ENCODE measurements at regions not wholly inside any gene's neighbourhood (a gene's known extent, or its start where the extent isn't known, plus 50 kb on each side); places are given as distances from the start of the nearest gene placed in this dataset.

GRCh38 chr9:1591310-1591709 lies 423.8 kb upstream of the SMARCA2 start:
- Histone ChIP-seq H2AFZ (ENCODE audit: low read length) (no peak overlapping the region), H3K36me3 (ENCODE audit: insufficient read depth, low read length) (no peaks in the 10 kb centered on the region), H3K4me3 (ENCODE audit: low read depth, low read length, poor library complexity, severe bottlenecking) (no peak overlapping the region), H3K4me2 (ENCODE audit: low read length) (no peak overlapping the region), H3K9me3 (ENCODE audit: low read length) (no peaks in the 10 kb centered on the region), H3K9me2 (ENCODE audit: insufficient read depth, low read length) (no peaks in the 10 kb centered on the region), H4K20me1 (ENCODE audit: insufficient read depth, low read length) (no peaks in the 10 kb centered on the region), H3K79me2 (ENCODE audit: insufficient read depth, low read depth, low read length) (no peaks in the 10 kb centered on the region), H3K27ac (ENCODE audit: low read depth, low read length, poor library complexity, severe bottlenecking) (no peak overlapping the region), H3K4me1 (ENCODE audit: insufficient read depth, low read length, poor library complexity, severe bottlenecking) (no peaks in the 10 kb centered on the region)
- ChIA-PET CTCF (ENCODE audit: unreplicated experiment) (no interaction called here), POLR2A (no interaction called here)
- no peak for DNase-seq (ENCODE audit: low spot score)
- intact Hi-C loops (cut with micrococcal nuclease; ENCODE audit: unreplicated experiment), result no loop called here
- TF ChIP-seq EZH2phosphoT487 (IDR thresholded peaks at IDR 0.05; ENCODE audit: borderline replicate concordance, low read depth, low read length), result no peak
- TF ChIP-seq CTCF (conservative IDR thresholded peaks at IDR 0.05; ENCODE audit: low read length), result no peak
- no TSS peak for BruUV-seq (replicated peaks)

GRCh38 chr9:1598270-1598669 lies 416.9 kb upstream of the SMARCA2 start:
- Histone ChIP-seq H3K27ac (ENCODE audit: low read depth, low read length, poor library complexity, severe bottlenecking) (no peak overlapping the region), H3K9me3 (ENCODE audit: low read length) (no peaks in the 10 kb centered on the region), H3K4me2 (ENCODE audit: low read length) (no peak overlapping the region), H2AFZ (ENCODE audit: low read length) (no peak overlapping the region), H3K4me3 (ENCODE audit: low read depth, low read length, poor library complexity, severe bottlenecking) (no peak overlapping the region), H3K9me2 (ENCODE audit: insufficient read depth, low read length) (no peaks in the 10 kb centered on the region), H3K4me1 (ENCODE audit: insufficient read depth, low read length, poor library complexity, severe bottlenecking) (no peaks in the 10 kb centered on the region), H3K79me2 (ENCODE audit: insufficient read depth, low read depth, low read length) (no peaks in the 10 kb centered on the region), H3K36me3 (ENCODE audit: insufficient read depth, low read length) (no peaks in the 10 kb centered on the region), H4K20me1 (ENCODE audit: insufficient read depth, low read length) (no peaks in the 10 kb centered on the region)
- no peak for DNase-seq (ENCODE audit: low spot score)
- intact Hi-C loops (cut with micrococcal nuclease; ENCODE audit: unreplicated experiment), result no loop called here
- TF ChIP-seq CTCF (conservative IDR thresholded peaks at IDR 0.05; ENCODE audit: low read length) (no peak), EZH2phosphoT487 (IDR thresholded peaks at IDR 0.05; ENCODE audit: borderline replicate concordance, low read depth, low read length) (no peak)
- ChIA-PET POLR2A (no interaction called here), CTCF (ENCODE audit: unreplicated experiment) (no interaction called here)
- no TSS peak for BruUV-seq (replicated peaks)

GRCh38 chr9:1599961-1600360 lies 415.2 kb upstream of the SMARCA2 start:
- TF ChIP-seq CTCF (conservative IDR thresholded peaks at IDR 0.05; ENCODE audit: low read length) (no peak), EZH2phosphoT487 (IDR thresholded peaks at IDR 0.05; ENCODE audit: borderline replicate concordance, low read depth, low read length) (no peak)
- no peak overlapping the region for H3K4me2 ChIP-seq (ENCODE audit: low read length)
- POLR2A ChIA-PET, result no interaction called here
- no peaks in the 10 kb centered on the region for H3K36me3 ChIP-seq (ENCODE audit: insufficient read depth, low read length)
- no peaks in the 10 kb centered on the region for H4K20me1 ChIP-seq (ENCODE audit: insufficient read depth, low read length)
- BruUV-seq (replicated peaks), result no TSS peak
- no peaks in the 10 kb centered on the region for H3K9me3 ChIP-seq (ENCODE audit: low read length)
- no peaks in the 10 kb centered on the region for H3K9me2 ChIP-seq (ENCODE audit: insufficient read depth, low read length)
- no peak for DNase-seq (ENCODE audit: low spot score)
- H3K4me3 ChIP-seq (ENCODE audit: low read depth, low read length, poor library complexity, severe bottlenecking), result no peak overlapping the region
- intact Hi-C loops (cut with micrococcal nuclease; ENCODE audit: unreplicated experiment), result loop anchor here (10.0 kb wide), 1 partner anchor 135 kb away; no protein-coding TSS in a partner anchor
- H3K79me2 ChIP-seq (ENCODE audit: insufficient read depth, low read depth, low read length), result no peaks in the 10 kb centered on the region
- H3K4me1 ChIP-seq (ENCODE audit: insufficient read depth, low read length, poor library complexity, severe bottlenecking), result no peaks in the 10 kb centered on the region
- no peak overlapping the region for H2AFZ ChIP-seq (ENCODE audit: low read length)
- H3K27ac ChIP-seq (ENCODE audit: low read depth, low read length, poor library complexity, severe bottlenecking), result no peak overlapping the region
- CTCF ChIA-PET (ENCODE audit: unreplicated experiment), result no interaction called here

All from OCI-LY7 (cell line).